GM19467 (cell line): ENCODE measurements at regions not wholly inside any gene's neighbourhood (a gene's known extent, or its start where the extent isn't known, plus 50 kb on each side); places are given as distances from the start of the nearest gene placed in this dataset.
"Not testable (repeated sequence)": the region's sequence is repeated elsewhere in the genome, so short reads cannot be mapped to it uniquely, and the experiment has no call there.

ENCODE experiments used
- ATAC-seq: cut with Tn5 transposase; IDR thresholded peaks from one replicate; pipeline ENCODE4 v1.9.1; 2021; ENCODE audit warnings: mild to moderate bottlenecking, moderate library complexity; ENCODE audit not compliant: unreplicated experiment

GRCh38 chr14:105730731-105731130, 204.3 kb downstream of the TMEM121 start:
- not testable (repeated sequence) for ATAC-seq

- not testable (repeated sequence) for ATAC-seq
Measured at GRCh38 chr14:105731221-105731985, 205.0 kb downstream of the TMEM121 start.

GRCh38 chr14:105733081-105734065, 207.0 kb downstream of the TMEM121 start:
- no peak for ATAC-seq

- ATAC-seq = not testable (repeated sequence)
Measured at GRCh38 chr14:105734241-105734640, 207.9 kb downstream of the TMEM121 start.

- not testable (repeated sequence) for ATAC-seq
Measured at GRCh38 chr14:105736331-105736730, 209.9 kb downstream of the TMEM121 start.

- ATAC-seq = no peak
Measured at GRCh38 chr14:105737504-105738246, 211.3 kb downstream of the TMEM121 start.

- ATAC-seq = no peak
Measured at GRCh38 chr14:105738638-105739037, 212.3 kb downstream of the TMEM121 start.

GRCh38 chr14:105739331-105740102, 213.1 kb downstream of the TMEM121 start:
- ATAC-seq = no peak

GRCh38 chr14:105740272-105740671, 213.9 kb downstream of the TMEM121 start:
- ATAC-seq = not testable (repeated sequence)

- not testable (repeated sequence) for ATAC-seq
Measured at GRCh38 chr14:105740961-105741360, 214.6 kb downstream of the TMEM121 start.

GRCh38 chr14:105741707-105742530, 215.5 kb downstream of the TMEM121 start:
- not testable (repeated sequence) for ATAC-seq

GRCh38 chr14:105742531-105742848, 216.1 kb downstream of the TMEM121 start:
- no peak for ATAC-seq

- ATAC-seq = not testable (repeated sequence)
Measured at GRCh38 chr14:105742904-105743701, 216.7 kb downstream of the TMEM121 start.

GRCh38 chr14:105744213-105744787, 217.9 kb downstream of the TMEM121 start:
- not testable (repeated sequence) for ATAC-seq

- ATAC-seq = no peak
Measured at GRCh38 chr14:105745433-105746123, 219.2 kb downstream of the TMEM121 start.

- no peak for ATAC-seq
Measured at GRCh38 chr14:105746124-105746514, 219.7 kb downstream of the TMEM121 start.

- ATAC-seq = not testable (repeated sequence)
Measured at GRCh38 chr14:105746800-105747502, 220.6 kb downstream of the TMEM121 start.
